ENCODE measurements at regions not wholly inside any gene's neighbourhood (a gene's known extent, or its start where the extent isn't known, plus 50 kb on each side); places are given as distances from the start of the nearest gene placed in this dataset.

DNA sequence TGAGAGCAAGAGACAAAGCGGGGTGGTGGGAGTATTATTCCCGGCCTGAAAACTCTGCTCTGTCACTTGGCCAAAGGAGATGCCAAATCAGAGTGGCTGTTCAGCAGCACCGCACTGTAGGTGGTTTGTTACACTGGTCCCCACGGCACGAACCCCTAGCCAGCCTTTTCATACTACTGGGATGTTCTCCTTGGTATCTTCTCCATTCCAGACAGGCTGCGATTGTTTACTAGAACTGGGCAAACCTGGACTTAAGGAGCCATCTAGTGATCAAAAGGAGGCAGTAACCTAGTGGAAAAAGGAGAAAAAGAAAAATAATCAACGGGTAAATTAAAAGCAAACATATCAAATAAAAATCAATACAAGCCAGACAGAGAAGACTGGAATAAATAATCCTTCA is 58.9 kb upstream of the TMTC2 start:
- DNase-seq (ENCODE audit: low spot score) = peak; percentile 73

More for the DNA sequence above, 58.9 kb upstream of the TMTC2 start:
- no peak overlapping the region for H3K4me3 ChIP-seq
- no peaks in the 10 kb centered on the region for H3K4me1 ChIP-seq (ENCODE audit: insufficient read depth)
- no peaks in the 10 kb centered on the region for H3K36me3 Mint-ChIP-seq (ENCODE audit: low read depth)
- H3K79me2 ChIP-seq (replicated peaks; ENCODE audit: insufficient read depth) = no peaks in the 10 kb centered on the region
- H3K27me3 Mint-ChIP-seq (ENCODE audit: insufficient read depth, low read depth, poor library complexity) = no peaks in the 10 kb centered on the region
- H3K27me3 ChIP-seq (ENCODE audit: insufficient read depth) = no peaks in the 10 kb centered on the region
- H3K27ac Mint-ChIP-seq = no peak overlapping the region
- H3K27ac ChIP-seq (ENCODE audit: low read depth) = no peak overlapping the region
- no peak overlapping the region for H3K4me3 Mint-ChIP-seq
- H3F3A ChIP-seq (replicated peaks; ENCODE audit: low read depth) = no peaks in the 10 kb centered on the region
- no peaks in the 10 kb centered on the region for H3K36me3 ChIP-seq (ENCODE audit: insufficient read depth)
- no peaks in the 10 kb centered on the region for H3K4me1 Mint-ChIP-seq
- TF ChIP-seq, protein P1, sequence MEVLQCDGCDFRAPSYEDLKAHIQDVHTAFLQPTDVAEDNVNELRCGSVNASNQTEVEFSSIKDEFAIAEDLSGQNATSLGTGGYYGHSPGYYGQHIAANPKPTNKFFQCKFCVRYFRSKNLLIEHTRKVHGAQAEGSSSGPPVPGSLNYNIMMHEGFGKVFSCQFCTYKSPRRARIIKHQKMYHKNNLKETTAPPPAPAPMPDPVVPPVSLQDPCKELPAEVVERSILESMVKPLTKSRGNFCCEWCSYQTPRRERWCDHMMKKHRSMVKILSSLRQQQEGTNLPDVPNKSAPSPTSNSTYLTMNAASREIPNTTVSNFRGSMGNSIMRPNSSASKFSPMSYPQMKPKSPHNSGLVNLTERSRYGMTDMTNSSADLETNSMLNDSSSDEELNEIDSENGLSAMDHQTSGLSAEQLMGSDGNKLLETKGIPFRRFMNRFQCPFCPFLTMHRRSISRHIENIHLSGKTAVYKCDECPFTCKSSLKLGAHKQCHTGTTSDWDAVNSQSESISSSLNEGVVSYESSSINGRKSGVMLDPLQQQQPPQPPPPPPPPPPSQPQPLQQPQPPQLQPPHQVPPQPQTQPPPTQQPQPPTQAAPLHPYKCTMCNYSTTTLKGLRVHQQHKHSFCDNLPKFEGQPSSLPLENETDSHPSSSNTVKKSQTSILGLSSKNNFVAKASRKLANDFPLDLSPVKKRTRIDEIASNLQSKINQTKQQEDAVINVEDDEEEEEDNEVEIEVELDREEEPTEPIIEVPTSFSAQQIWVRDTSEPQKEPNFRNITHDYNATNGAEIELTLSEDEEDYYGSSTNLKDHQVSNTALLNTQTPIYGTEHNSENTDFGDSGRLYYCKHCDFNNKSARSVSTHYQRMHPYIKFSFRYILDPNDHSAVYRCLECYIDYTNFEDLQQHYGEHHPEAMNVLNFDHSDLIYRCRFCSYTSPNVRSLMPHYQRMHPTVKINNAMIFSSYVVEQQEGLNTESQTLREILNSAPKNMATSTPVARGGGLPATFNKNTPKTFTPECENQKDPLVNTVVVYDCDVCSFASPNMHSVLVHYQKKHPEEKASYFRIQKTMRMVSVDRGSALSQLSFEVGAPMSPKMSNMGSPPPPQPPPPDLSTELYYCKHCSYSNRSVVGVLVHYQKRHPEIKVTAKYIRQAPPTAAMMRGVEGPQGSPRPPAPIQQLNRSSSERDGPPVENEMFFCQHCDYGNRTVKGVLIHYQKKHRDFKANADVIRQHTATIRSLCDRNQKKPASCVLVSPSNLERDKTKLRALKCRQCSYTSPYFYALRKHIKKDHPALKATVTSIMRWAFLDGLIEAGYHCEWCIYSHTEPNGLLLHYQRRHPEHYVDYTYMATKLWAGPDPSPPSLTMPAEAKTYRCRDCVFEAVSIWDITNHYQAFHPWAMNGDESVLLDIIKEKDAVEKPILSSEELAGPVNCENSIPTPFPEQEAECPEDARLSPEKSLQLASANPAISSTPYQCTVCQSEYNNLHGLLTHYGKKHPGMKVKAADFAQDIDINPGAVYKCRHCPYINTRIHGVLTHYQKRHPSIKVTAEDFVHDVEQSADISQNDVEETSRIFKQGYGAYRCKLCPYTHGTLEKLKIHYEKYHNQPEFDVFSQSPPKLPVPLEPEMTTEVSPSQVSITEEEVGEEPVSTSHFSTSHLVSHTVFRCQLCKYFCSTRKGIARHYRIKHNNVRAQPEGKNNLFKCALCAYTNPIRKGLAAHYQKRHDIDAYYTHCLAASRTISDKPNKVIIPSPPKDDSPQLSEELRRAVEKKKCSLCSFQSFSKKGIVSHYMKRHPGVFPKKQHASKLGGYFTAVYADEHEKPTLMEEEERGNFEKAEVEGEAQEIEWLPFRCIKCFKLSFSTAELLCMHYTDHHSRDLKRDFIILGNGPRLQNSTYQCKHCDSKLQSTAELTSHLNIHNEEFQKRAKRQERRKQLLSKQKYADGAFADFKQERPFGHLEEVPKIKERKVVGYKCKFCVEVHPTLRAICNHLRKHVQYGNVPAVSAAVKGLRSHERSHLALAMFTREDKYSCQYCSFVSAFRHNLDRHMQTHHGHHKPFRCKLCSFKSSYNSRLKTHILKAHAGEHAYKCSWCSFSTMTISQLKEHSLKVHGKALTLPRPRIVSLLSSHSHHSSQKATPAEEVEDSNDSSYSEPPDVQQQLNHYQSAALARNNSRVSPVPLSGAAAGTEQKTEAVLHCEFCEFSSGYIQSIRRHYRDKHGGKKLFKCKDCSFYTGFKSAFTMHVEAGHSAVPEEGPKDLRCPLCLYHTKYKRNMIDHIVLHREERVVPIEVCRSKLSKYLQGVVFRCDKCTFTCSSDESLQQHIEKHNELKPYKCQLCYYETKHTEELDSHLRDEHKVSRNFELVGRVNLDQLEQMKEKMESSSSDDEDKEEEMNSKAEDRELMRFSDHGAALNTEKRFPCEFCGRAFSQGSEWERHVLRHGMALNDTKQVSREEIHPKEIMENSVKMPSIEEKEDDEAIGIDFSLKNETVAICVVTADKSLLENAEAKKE (CRISPR knock-in tag; IDR thresholded peaks at IDR 0.05) = 0 out of 2 replicates have a peak, but pooled peaks have one; percentile 12
- TF ChIP-seq, protein P2, sequence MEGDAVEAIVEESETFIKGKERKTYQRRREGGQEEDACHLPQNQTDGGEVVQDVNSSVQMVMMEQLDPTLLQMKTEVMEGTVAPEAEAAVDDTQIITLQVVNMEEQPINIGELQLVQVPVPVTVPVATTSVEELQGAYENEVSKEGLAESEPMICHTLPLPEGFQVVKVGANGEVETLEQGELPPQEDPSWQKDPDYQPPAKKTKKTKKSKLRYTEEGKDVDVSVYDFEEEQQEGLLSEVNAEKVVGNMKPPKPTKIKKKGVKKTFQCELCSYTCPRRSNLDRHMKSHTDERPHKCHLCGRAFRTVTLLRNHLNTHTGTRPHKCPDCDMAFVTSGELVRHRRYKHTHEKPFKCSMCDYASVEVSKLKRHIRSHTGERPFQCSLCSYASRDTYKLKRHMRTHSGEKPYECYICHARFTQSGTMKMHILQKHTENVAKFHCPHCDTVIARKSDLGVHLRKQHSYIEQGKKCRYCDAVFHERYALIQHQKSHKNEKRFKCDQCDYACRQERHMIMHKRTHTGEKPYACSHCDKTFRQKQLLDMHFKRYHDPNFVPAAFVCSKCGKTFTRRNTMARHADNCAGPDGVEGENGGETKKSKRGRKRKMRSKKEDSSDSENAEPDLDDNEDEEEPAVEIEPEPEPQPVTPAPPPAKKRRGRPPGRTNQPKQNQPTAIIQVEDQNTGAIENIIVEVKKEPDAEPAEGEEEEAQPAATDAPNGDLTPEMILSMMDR (conservative IDR thresholded peaks at IDR 0.05; ENCODE audit: low read depth in 2 of 2) = peak; percentile 80 to 83
- no peak for TF ChIP-seq REST (IDR thresholded peaks at IDR 0.05; ENCODE audit: unreplicated experiment)
- peak overlapping the region; percentile 75; the same call in 1 of the 2 replicates for H2AFZ ChIP-seq
- H4K20me1 ChIP-seq (replicated peaks; ENCODE audit: insufficient read depth) = no peaks in the 10 kb centered on the region
- H3K4me2 ChIP-seq = no peak overlapping the region
- H3K9me3 Mint-ChIP-seq = no peaks in the 10 kb centered on the region
- ATAC-seq = peak; percentile 93
- H3K9me2 ChIP-seq (ENCODE audit: insufficient read depth) = no peaks in the 10 kb centered on the region
